Bronchial epithelial cell (primary cell): ENCODE measurements at regions not wholly inside any gene's neighbourhood (a gene's known extent, or its start where the extent isn't known, plus 50 kb on each side); places are given as distances from the start of the nearest gene placed in this dataset.

Experiments
- DNase-seq: peaks from one replicate; pipeline ENCODE4 v3.0.0-alpha.2; 2010; ENCODE audit warnings: low read depth
- FAIRE-seq: peaks from 2 replicates; lab custom pipeline; 2011; peaks lifted over from hg19 to GRCh38; lab: Jason Lieb, UNC
- H3K27me3 ChIP-seq: 2 replicates; pipeline ENCODE4 v1.5.1; 2011; ENCODE audit warnings: low read length; ENCODE audit not compliant: control insufficient read depth, insufficient read depth
- H3K36me3 ChIP-seq: 2 replicates; pipeline ENCODE4 v1.5.1; 2011; ENCODE audit warnings: low read length; ENCODE audit not compliant: control insufficient read depth, insufficient read depth
- H3K4me3 ChIP-seq: 2 replicates; pipeline ENCODE4 v1.5.1; 2011; ENCODE audit warnings: mild to moderate bottlenecking, low read depth, low read length, control low read depth
- CTCF ChIP-seq: IDR thresholded peaks from 2 replicates; pipeline ENCODE4 v1.5.1; 2011; ENCODE audit warnings: mild to moderate bottlenecking, moderate library complexity, low read length, control low read depth, inconsistent platforms; ENCODE audit not compliant: insufficient read depth, severe bottlenecking

GRCh38 chr9:107170801-107171200 lies 112.3 kb upstream of the RAD23B start:
- no peak for TF ChIP-seq CTCF
- H3K27me3 ChIP-seq: no peaks in the 10 kb centered on the region
- no peak overlapping the region for H3K4me3 ChIP-seq
- DNase-seq (no peak), FAIRE-seq (no peak)
- no peaks in the 10 kb centered on the region for H3K36me3 ChIP-seq

- Histone ChIP-seq H3K27me3 (no peaks in the 10 kb centered on the region), H3K36me3 (no peaks in the 10 kb centered on the region), H3K4me3 (no peak overlapping the region)
- peak; percentile 77 for DNase-seq
- peak; percentile 84 for TF ChIP-seq CTCF
- FAIRE-seq: peak; percentile 85
Observed at GRCh38 chr9:107172160-107172978, 110.7 kb upstream of the RAD23B start.

- TF ChIP-seq CTCF: no peak
- no peak overlapping the region for H3K4me3 ChIP-seq
- H3K36me3 ChIP-seq: no peaks in the 10 kb centered on the region
- DNase-seq: no peak
- no peak for FAIRE-seq
- no peaks in the 10 kb centered on the region for H3K27me3 ChIP-seq
Observed at GRCh38 chr9:107172979-107173347, 110.1 kb upstream of the RAD23B start.

GRCh38 chr9:107173422-107174180 lies 109.5 kb upstream of the RAD23B start:
- no peak for TF ChIP-seq CTCF

GRCh38 chr9:107174441-107174840 lies 108.6 kb upstream of the RAD23B start:
- Histone ChIP-seq H3K36me3 (no peaks in the 10 kb centered on the region), H3K4me3 (no peak overlapping the region), H3K27me3 (no peaks in the 10 kb centered on the region)
- DNase-seq (no peak), FAIRE-seq (no peak)
- no peak for TF ChIP-seq CTCF

More at GRCh38 chr9:107173422-107174180, 109.5 kb upstream of the RAD23B start:
- no peaks in the 10 kb centered on the region for H3K36me3 ChIP-seq
- FAIRE-seq (no peak), DNase-seq (peak; percentile 77)
- no peaks in the 10 kb centered on the region for H3K27me3 ChIP-seq
- no peak overlapping the region for H3K4me3 ChIP-seq
